GM19324 (cell line): ENCODE measurements at regions not wholly inside any gene's neighbourhood (a gene's known extent, or its start where the extent isn't known, plus 50 kb on each side); places are given as distances from the start of the nearest gene placed in this dataset.

ENCODE experiments used
- ATAC-seq: cut with Tn5 transposase; IDR thresholded peaks from one replicate; pipeline ENCODE4 v1.9.1; 2021; ENCODE audit warnings: mild to moderate bottlenecking, moderate library complexity; ENCODE audit not compliant: unreplicated experiment, low FRiP score

GRCh38 chr21:25080661-25081060 lies 526.6 kb downstream of the MRPL39 start:
- ATAC-seq = no peak

- ATAC-seq = no peak
Observed at GRCh38 chr21:25080141-25080540, 527.1 kb downstream of the MRPL39 start.

GRCh38 chr21:25079053-25079452 lies 528.2 kb downstream of the MRPL39 start:
- ATAC-seq = no peak

- ATAC-seq = peak; percentile 85
Observed at GRCh38 chr21:25062061-25062460, 545.2 kb downstream of the MRPL39 start.

GRCh38 chr21:25054689-25055088 lies 552.6 kb downstream of the MRPL39 start:
- ATAC-seq = no peak

- peak; percentile 82 for ATAC-seq
Observed at GRCh38 chr21:25039461-25040380, 567.6 kb downstream of the MRPL39 start.

GRCh38 chr21:25036775-25037174 lies 570.5 kb downstream of the MRPL39 start:
- peak; percentile 42 for ATAC-seq

- ATAC-seq = no peak
Observed at GRCh38 chr21:25031750-25032149, 575.5 kb downstream of the MRPL39 start.

- ATAC-seq = peak; percentile 67
Observed at GRCh38 chr21:25029580-25029979, 577.7 kb downstream of the MRPL39 start.

GRCh38 chr21:25025596-25025995 lies 581.7 kb downstream of the MRPL39 start:
- ATAC-seq = no peak

GRCh38 chr21:25024639-25025038 lies 582.6 kb downstream of the MRPL39 start:
- no peak for ATAC-seq

GRCh38 chr21:25005388-25005787 lies 601.9 kb downstream of the MRPL39 start:
- ATAC-seq = no peak

- no peak for ATAC-seq
Observed at GRCh38 chr21:25002676-25003075, 604.6 kb downstream of the MRPL39 start.

- ATAC-seq = no peak
Observed at GRCh38 chr21:24995216-24995615, 612.1 kb downstream of the MRPL39 start.

GRCh38 chr21:24994717-24995116 lies 612.6 kb downstream of the MRPL39 start:
- no peak for ATAC-seq

- no peak for ATAC-seq
Observed at GRCh38 chr21:24989516-24989915, 617.8 kb downstream of the MRPL39 start.

- no peak for ATAC-seq
Observed at GRCh38 chr21:24988941-24989340, 618.3 kb downstream of the MRPL39 start.

- ATAC-seq = peak; percentile 71
Observed at GRCh38 chr21:24976238-24976637, 631.0 kb downstream of the MRPL39 start.

- no peak for ATAC-seq
Observed at GRCh38 chr21:24969068-24969467, 638.2 kb downstream of the MRPL39 start.

GRCh38 chr21:24955275-24955961 lies 651.9 kb downstream of the MRPL39 start:
- ATAC-seq = peak; percentile 94

GRCh38 chr21:24948186-24948585 lies 659.1 kb downstream of the MRPL39 start:
- no peak for ATAC-seq

- no peak for ATAC-seq
Observed at GRCh38 chr21:24945910-24946309, 661.4 kb downstream of the MRPL39 start.
